Esophagus muscularis mucosa (tissue), 4 donors: ENCODE measurements at regions not wholly inside any gene's neighbourhood (a gene's known extent, or its start where the extent isn't known, plus 50 kb on each side); places are given as distances from the start of the nearest gene placed in this dataset.

Experiments
- EP300 ChIP-seq: sonication (generic); formaldehyde crosslinking; IDR thresholded peaks from one replicate; pipeline ENCODE4 v1.6.1; 2017; ENCODE audit warnings: antibody characterized with exemption
- POLR2A ChIP-seq: fragments of 450-650 bp; IDR thresholded peaks from one replicate; pipeline ENCODE4 v1.6.1; 2017; ENCODE audit warnings: antibody characterized with exemption, moderate library complexity, mild to moderate bottlenecking, low read depth
- POLR2AphosphoS5 ChIP-seq, 2 donors: sonication (generic); formaldehyde crosslinking; IDR thresholded peaks; one replicate each; pipeline ENCODE4 v1.6.1; 2017; ENCODE audit warnings: antibody characterized with exemption in 2 of 2
- TF ChIP-seq, protein P1 (sequence below), 3 experiments: fragments of 200-600 bp in 2 of 3; fragments of 450-650 bp in 1 of 3; sonication (generic) in 2 of 3; IDR thresholded peaks; one replicate each; pipeline ENCODE4 v1.5.1; 2017 to 2019; ENCODE audit warnings: antibody characterized with exemption in 3 of 3, mild to moderate bottlenecking in 2 of 3, moderate library complexity in 1 of 3

DNA sequence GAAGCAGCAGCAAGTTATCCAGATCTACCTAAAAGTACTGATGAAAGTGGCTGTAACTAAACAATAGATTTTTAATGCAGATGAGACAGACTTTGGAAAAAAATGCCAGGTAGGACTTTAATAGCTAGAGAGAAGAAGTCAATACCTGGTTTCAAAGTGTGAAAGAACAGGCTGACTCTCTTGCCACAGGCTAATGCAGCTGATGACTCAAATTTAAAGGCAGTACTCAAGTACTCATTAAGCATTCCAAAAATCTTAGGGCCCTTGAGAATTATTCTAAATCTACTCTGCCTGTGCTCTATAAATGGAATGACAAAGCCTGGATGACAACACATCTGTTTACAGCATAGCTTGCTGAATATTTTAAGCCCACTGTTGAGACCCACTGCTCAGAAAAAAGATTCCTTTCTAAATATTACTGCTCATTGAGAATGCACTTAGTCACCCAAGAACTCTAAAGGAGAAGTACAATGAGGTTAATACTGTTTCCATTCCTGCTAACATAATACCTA, 68.6 kb upstream of the SYT1 start:
- TF ChIP-seq, protein P1, sequence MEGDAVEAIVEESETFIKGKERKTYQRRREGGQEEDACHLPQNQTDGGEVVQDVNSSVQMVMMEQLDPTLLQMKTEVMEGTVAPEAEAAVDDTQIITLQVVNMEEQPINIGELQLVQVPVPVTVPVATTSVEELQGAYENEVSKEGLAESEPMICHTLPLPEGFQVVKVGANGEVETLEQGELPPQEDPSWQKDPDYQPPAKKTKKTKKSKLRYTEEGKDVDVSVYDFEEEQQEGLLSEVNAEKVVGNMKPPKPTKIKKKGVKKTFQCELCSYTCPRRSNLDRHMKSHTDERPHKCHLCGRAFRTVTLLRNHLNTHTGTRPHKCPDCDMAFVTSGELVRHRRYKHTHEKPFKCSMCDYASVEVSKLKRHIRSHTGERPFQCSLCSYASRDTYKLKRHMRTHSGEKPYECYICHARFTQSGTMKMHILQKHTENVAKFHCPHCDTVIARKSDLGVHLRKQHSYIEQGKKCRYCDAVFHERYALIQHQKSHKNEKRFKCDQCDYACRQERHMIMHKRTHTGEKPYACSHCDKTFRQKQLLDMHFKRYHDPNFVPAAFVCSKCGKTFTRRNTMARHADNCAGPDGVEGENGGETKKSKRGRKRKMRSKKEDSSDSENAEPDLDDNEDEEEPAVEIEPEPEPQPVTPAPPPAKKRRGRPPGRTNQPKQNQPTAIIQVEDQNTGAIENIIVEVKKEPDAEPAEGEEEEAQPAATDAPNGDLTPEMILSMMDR (IDR thresholded peaks at IDR 0.05): no peak
- TF ChIP-seq POLR2AphosphoS5 (IDR thresholded peaks at IDR 0.05) (no peak), POLR2A (no peak), EP300 (no peak)
